K562 (cell line): ENCODE measurements at regions not wholly inside any gene's neighbourhood (a gene's known extent, or its start where the extent isn't known, plus 50 kb on each side); places are given as distances from the start of the nearest gene placed in this dataset.

ENCODE experiments used
- CTCF ChIP-seq, 3 experiments: IDR thresholded peaks in 2 of 3; conservative IDR thresholded peaks in 1 of 3; 2 replicates each; pipeline ENCODE4 v1.5.1; 2011 to 2012; ENCODE audit warnings: low read length in 3 of 3, mild to moderate bottlenecking in 3 of 3, control low read depth in 2 of 3, improper control_type of control experiment in 1 of 3, inconsistent platforms in 1 of 3, low read depth in 1 of 3, mixed read lengths in 1 of 3, moderate library complexity in 1 of 3; ENCODE audit not compliant: insufficient read depth in 2 of 3
- ZBTB2 ChIP-seq: fragments of 450-650 bp; IDR thresholded peaks from 2 replicates; pipeline ENCODE4 v1.6.1; 2016; ENCODE audit warnings: antibody characterized with exemption

- TF ChIP-seq CTCF (IDR thresholded peaks at IDR 0.05 in 2 of 3, conservative IDR thresholded peaks at IDR 0.05 in 1 of 3; ENCODE audit: insufficient read depth in 2 of 3, low read depth in 1 of 3, low read length in 3 of 3) (no peak), ZBTB2 (no peak)
Observed at GRCh38 chr5:168209244-168209995, 82.0 kb upstream of the WWC1 start.
